Ectodermal cell (in vitro differentiated cells): ENCODE measurements at regions not wholly inside any gene's neighbourhood (a gene's known extent, or its start where the extent isn't known, plus 50 kb on each side); places are given as distances from the start of the nearest gene placed in this dataset.

ENCODE experiments used
- H3K27ac ChIP-seq: 2 replicates; pipeline ENCODE4 v1.7.0; 2013; ENCODE audit warnings: mild to moderate bottlenecking, low read depth, low read length; ENCODE audit not compliant: insufficient read depth, poor library complexity, severe bottlenecking
- H3K27me3 ChIP-seq: 2 replicates; pipeline ENCODE4 v1.7.0; 2013; ENCODE audit warnings: mild to moderate bottlenecking, low read length; ENCODE audit not compliant: insufficient read depth, control insufficient read depth, poor library complexity, severe bottlenecking
- H3K36me3 ChIP-seq: one replicate; pipeline ENCODE4 v1.7.0; 2013; ENCODE audit warnings: low read length; ENCODE audit not compliant: control insufficient read depth, insufficient read depth
- H3K4me1 ChIP-seq: one replicate; pipeline ENCODE4 v1.7.0; 2013; ENCODE audit warnings: low read length; ENCODE audit not compliant: control insufficient read depth, insufficient read depth
- H3K4me3 ChIP-seq: 2 replicates; pipeline ENCODE4 v1.7.0; 2013; ENCODE audit warnings: low read depth, low read length, control low read depth; ENCODE audit not compliant: insufficient read depth
- H3K9me3 ChIP-seq: 2 replicates; pipeline ENCODE4 v1.7.0; 2013; ENCODE audit warnings: mild to moderate bottlenecking, low read length, moderate library complexity; ENCODE audit not compliant: control insufficient read depth
- WGBS, 2 experiments: methylation state at CpG; one replicate each; pipeline ENCODE4 v1.1.7; 2013; ENCODE audit warnings: missing lambda C conversion rate in 2 of 2; 5-methylcytosine and 5-hydroxymethylcytosine counted together

DNA sequence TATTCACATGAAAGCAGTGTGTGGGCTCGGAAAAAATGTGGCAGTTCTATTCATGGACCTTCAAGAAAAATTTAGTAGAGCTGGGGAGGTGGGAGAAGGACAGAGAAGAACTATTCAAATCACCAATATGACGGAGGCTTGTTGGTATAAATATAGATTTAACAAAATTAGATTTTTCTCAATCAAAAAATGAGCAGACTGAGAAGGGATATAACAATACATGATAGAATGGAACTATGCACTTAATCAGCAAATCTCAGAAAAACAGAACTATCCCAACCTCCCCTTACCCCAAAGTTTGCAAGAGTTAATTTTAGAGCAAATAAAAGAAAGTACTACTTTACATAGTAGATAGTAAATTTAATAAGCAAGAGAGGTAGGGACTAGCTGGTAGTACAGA is 194.6 kb upstream of the BCL6 start:
- Histone ChIP-seq H3K4me3 (no peak overlapping the region), H3K27ac (no peak overlapping the region), H3K36me3 (no peaks in the 10 kb centered on the region), H3K9me3 (no peaks in the 10 kb centered on the region), H3K27me3 (no peaks in the 10 kb centered on the region), H3K4me1 (no peaks in the 10 kb centered on the region)
- 82 to 100% methylated on average over 1 of the region's 2 CpGs for WGBS, 2 experiments

DNA sequence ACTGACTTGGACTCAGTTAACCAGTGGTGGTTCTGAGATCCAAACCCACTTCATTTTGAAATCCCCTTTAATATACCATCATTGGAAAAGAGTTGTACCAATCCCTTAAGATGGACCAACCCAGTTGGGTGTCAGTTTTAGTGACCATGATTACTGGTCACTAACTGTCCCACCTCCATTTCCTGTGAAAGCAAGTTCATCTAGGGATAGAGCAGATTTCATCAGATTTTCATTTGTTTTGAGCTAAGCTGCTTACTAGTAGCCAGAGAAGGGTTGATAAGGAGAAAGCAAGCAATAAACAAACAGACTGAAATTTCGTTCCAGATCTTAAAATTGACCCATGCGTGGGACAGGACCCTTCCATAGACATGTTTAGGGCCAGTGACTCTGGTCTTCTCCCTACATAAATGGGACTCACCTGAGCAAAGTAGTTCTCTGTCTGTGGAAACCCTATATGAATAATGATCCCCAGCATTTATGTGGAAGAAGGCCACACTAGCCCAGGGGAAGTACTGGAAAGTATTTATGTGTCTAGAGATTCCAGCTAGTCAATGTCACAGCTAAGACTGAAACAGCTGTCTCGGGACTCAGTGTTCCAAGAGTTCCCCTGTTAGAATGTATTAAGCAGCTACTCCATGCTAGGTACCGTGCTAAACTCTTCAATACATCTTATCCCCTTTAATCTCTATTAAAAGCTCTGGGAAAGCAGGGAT is 196.0 kb upstream of the BCL6 start:
- WGBS, 2 experiments = 93 to 94% methylated on average over 4 of the region's 4 CpGs
- H3K36me3 ChIP-seq = no peaks in the 10 kb centered on the region
- H3K9me3 ChIP-seq = no peaks in the 10 kb centered on the region
- H3K27me3 ChIP-seq = no peaks in the 10 kb centered on the region
- H3K27ac ChIP-seq = no peak overlapping the region
- no peak overlapping the region for H3K4me3 ChIP-seq
- no peaks in the 10 kb centered on the region for H3K4me1 ChIP-seq

DNA sequence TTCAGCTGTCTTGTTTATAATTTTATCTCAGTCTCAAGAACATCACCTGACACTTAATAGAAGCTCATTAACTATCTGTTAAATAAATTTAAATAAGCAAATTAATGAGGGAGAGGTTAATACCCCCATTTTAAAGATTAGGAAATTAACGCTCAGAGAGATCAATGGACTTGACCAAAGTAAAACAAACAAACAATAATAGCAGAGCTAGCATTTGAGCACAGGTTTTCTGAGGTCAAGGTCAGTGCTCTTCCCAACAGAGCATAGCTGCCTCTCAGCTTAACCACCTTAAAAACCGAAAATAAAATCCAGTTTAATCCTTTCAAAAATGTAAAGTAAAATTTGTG is 196.6 kb upstream of the BCL6 start:
- no peak overlapping the region for H3K27ac ChIP-seq
- H3K4me3 ChIP-seq = no peak overlapping the region
- no peaks in the 10 kb centered on the region for H3K4me1 ChIP-seq
- no peaks in the 10 kb centered on the region for H3K9me3 ChIP-seq
- WGBS, 2 experiments = 91 to 100% methylated on average over 1 to 2 of the region's 2 CpGs
- H3K36me3 ChIP-seq = no peaks in the 10 kb centered on the region
- no peaks in the 10 kb centered on the region for H3K27me3 ChIP-seq

DNA sequence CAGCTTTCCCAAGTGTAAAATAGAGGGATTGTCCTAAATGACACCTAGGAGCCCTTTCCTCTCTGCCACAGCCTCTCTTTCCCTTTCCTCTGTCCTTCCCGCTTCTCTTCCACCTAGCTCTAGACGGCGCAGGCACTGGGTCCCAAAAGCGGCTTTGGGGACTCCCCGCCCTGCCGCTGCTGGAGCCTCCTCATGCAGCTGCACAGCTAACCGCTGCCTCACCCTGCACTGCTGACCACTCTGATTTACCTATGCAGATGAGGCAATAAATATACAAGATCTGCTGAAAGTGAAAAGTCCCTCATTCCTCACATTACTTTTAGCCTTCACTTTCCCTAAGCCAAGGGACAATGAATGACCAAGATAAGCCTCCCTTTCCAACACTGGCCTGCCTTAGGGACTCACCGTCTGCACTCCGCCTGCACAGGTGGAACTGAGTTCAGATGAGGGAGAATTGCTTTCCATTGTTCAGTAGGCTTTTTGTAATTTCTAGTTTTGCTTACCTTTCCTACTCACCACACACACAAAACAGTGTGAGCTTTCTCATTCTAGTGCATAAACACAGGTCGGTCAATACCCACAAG is 197.5 kb upstream of the BCL6 start:
- Histone ChIP-seq H3K9me3 (no peaks in the 10 kb centered on the region), H3K36me3 (no peaks in the 10 kb centered on the region), H3K4me1 (no peaks in the 10 kb centered on the region), H3K27ac (no peak overlapping the region), H3K4me3 (no peak overlapping the region), H3K27me3 (no peaks in the 10 kb centered on the region)
- 92 to 94% methylated on average over 10 of the region's 10 CpGs for WGBS, 2 experiments

DNA sequence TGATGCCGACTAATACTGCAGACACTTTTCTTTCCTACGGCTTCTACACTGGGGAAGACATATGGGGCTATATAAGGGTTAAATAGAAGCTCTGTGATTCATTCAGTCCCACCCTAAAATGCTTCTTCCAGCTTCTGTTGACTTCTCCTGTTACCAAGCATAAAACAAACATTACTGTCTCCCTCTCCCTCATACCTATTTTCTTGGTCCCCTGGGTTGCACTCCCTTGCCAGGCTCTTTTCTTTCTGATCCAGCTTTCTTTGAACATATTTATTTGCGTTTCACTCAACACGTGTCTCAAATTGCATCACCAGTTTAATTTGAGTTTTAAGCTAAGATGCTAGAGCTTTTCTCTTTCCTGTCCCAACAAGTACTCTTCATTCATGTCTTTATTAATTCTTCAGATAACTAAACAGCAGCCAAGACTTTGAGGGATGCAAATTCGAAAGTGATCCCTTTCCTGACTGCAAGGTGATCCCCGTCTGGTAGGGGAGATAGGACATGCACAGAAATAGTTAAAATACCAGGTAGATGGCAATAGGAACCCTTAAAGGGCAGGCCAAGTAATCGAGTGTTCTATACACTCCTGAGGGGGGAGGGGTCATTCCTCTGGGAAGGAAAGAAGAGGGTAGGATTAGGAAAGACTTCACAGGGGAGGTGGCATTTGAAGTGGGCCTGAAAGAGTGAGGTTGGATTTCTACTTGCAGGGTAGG is 198.6 kb upstream of the BCL6 start:
- H3K9me3 ChIP-seq = no peaks in the 10 kb centered on the region
- H3K27me3 ChIP-seq = no peaks in the 10 kb centered on the region
- WGBS, 2 experiments = 74 to 81% methylated on average over 7 of the region's 7 CpGs
- no peak overlapping the region for H3K27ac ChIP-seq
- no peaks in the 10 kb centered on the region for H3K36me3 ChIP-seq
- no peak overlapping the region for H3K4me3 ChIP-seq
- no peaks in the 10 kb centered on the region for H3K4me1 ChIP-seq

DNA sequence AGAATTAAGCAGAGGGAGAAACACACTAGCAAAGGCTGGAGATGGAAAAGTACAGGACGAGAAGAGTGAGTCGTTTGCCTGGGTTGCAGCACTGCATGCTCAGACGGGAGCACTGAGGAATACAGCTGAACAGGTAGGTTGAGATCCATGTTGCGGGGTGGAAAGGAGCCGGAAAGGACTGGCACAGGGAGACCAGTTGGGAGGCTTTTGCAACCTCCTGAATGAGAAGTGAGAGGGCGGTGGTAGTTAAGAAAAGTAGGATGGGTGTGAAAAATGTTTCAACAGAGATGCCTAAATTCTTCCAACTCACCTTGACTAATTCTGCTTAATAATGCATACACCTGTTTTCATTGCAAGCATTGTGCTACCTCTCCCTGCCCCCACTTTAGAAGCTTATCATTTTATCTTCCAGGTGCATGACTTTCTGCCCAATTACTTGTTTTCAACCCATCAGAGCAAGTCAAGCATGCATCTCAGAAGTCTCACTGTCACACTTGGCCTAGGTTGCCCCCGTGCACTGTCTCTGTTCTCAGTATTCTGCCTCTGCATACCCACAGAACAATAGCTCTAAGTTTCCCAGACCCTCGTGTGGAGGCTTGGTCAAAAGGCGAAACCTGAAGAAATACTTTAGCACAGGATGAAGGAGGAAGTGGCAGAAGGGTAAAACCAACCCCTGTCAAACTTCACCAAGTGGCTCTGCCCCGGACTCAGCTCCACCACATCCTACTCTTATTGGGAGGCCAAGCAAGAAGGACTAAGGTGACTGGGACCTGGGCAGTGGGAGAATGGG is 199.3 kb upstream of the BCL6 start:
- H3K36me3 ChIP-seq = no peaks in the 10 kb centered on the region
- no peak overlapping the region for H3K27ac ChIP-seq
- no peaks in the 10 kb centered on the region for H3K4me1 ChIP-seq
- H3K4me3 ChIP-seq = no peak overlapping the region
- no peaks in the 10 kb centered on the region for H3K9me3 ChIP-seq
- no peaks in the 10 kb centered on the region for H3K27me3 ChIP-seq
- 90 to 92% methylated on average over 10 of the region's 10 CpGs for WGBS, 2 experiments

DNA sequence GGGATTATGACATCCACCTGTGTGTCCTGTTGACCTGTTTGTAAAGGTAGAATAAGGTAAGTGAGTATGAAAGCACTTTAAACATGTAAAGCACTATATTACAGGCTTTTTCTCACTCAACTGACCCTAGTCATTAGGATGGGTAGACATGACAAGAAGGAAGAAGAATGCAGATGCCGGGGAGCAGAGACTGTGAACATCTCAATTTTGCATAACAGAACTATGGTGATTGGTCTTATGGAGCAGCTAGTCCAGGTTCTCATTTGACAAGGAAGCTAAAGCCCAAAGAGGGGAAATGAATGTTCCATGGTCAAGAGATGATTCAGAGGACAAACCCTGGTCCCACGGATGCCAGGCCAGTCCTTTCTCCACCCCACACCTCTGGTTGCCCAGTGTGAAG is 200.1 kb upstream of the BCL6 start:
- Histone ChIP-seq H3K9me3 (no peaks in the 10 kb centered on the region), H3K27me3 (no peaks in the 10 kb centered on the region), H3K4me3 (no peak overlapping the region), H3K36me3 (no peaks in the 10 kb centered on the region), H3K27ac (no peak overlapping the region), H3K4me1 (no peaks in the 10 kb centered on the region)
- WGBS, 2 experiments = 86 to 87% methylated on average over 2 of the region's 2 CpGs

DNA sequence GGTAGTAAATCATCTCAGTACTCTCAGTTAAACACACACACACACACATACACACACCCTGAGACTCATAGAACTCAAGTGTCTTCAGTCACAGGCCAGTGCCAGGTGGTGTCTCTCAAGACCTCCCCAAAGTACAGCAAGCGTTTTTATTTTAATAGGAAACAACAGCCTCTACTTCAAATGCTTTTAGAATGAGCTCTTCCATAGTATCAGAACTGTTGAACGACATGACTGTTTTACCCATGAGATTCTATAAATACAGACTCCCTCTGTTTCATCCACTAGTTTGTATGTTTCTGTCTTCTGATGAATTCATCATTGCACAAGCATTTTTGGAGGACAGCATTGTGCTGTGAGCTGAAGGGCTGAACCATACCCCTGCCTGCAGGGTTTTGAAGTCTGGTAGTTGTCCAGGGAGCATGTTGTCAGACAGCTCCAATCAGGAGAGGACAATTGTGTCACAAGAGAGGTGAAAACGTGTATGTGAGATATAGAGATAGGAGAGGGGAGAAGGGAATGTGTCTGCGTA is 201.0 kb upstream of the BCL6 start:
- no peaks in the 10 kb centered on the region for H3K36me3 ChIP-seq
- H3K27ac ChIP-seq = no peak overlapping the region
- H3K4me3 ChIP-seq = no peak overlapping the region
- 90 to 91% methylated on average over 4 of the region's 4 CpGs for WGBS, 2 experiments
- no peaks in the 10 kb centered on the region for H3K9me3 ChIP-seq
- no peaks in the 10 kb centered on the region for H3K4me1 ChIP-seq
- H3K27me3 ChIP-seq = no peaks in the 10 kb centered on the region

DNA sequence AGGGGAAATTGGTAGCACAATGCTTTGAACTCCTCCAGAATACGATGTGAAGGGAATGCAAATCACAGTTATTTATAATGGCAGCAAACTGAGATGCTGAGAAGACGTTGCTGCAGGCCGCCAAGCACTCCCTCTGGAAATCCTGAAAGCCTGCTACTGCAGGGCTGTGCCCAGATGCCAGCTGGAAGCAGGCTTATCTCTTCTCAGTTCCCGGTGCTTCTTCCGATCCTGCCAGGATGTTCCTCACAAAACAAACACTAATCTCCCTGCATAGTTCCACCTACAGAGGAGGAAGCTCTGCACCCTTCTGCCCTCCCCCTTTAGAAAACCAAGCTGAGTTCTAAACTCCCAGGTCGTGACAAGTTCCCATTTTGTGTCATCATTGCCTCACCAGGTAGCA is 201.7 kb upstream of the BCL6 start:
- Histone ChIP-seq H3K27ac (no peak overlapping the region), H3K4me3 (no peak overlapping the region), H3K27me3 (no peaks in the 10 kb centered on the region), H3K9me3 (no peaks in the 10 kb centered on the region), H3K4me1 (no peaks in the 10 kb centered on the region), H3K36me3 (no peaks in the 10 kb centered on the region)
- 81 to 83% methylated on average over 6 of the region's 6 CpGs for WGBS, 2 experiments
